HEK293T (cell line): ENCODE measurements at regions not wholly inside any gene's neighbourhood (a gene's known extent, or its start where the extent isn't known, plus 50 kb on each side); places are given as distances from the start of the nearest gene placed in this dataset.

Experiments
- CTBP1 ChIP-seq: fragments of 450-650 bp; IDR thresholded peaks from 2 replicates; pipeline ENCODE4 v1.6.1; 2016; ENCODE audit warnings: borderline replicate concordance
- ELF4 ChIP-seq: fragments of 450-650 bp; IDR thresholded peaks from 2 replicates; pipeline ENCODE4 v1.6.1; 2017; ENCODE audit warnings: antibody characterized with exemption
- FOXM1 ChIP-seq: fragments of 450-650 bp; IDR thresholded peaks from 2 replicates; pipeline ENCODE4 v1.6.1; 2017; ENCODE audit warnings: mild to moderate bottlenecking, borderline replicate concordance

- TF ChIP-seq CTBP1: no peak
- TF ChIP-seq FOXM1: no peak
- TF ChIP-seq ELF4: no peak
Observed at GRCh38 chr1:192933744-192934143, 124.9 kb downstream of the RGS2 start.
